NCI-H69 (cell line): ENCODE measurements at regions not wholly inside any gene's neighbourhood (a gene's known extent, or its start where the extent isn't known, plus 50 kb on each side); places are given as distances from the start of the nearest gene placed in this dataset.
A peak's percentile ranks its signal among the peaks of the same experiment; 100 is the strongest.
"Not testable (repeated sequence)": the region's sequence is repeated elsewhere in the genome, so short reads cannot be mapped to it uniquely, and the experiment has no call there.

Source experiments
- DNase-seq: peaks from one replicate; lab custom pipeline; 2025; lab: John Stamatoyannopoulos, UW

- peak; percentile 11 for DNase-seq
Observed at GRCh38 chr10:36448760-36449691, 676.4 kb upstream of the ANKRD30A start.

- peak; percentile 21 for DNase-seq
Observed at GRCh38 chr10:36446881-36447280, 678.5 kb upstream of the ANKRD30A start.

GRCh38 chr10:36443233-36443632 lies 682.2 kb upstream of the ANKRD30A start:
- no peak for DNase-seq

- DNase-seq: no peak
Observed at GRCh38 chr10:36441557-36441956, 683.8 kb upstream of the ANKRD30A start.

- no peak for DNase-seq
Observed at GRCh38 chr10:36440539-36440938, 684.9 kb upstream of the ANKRD30A start.

- no peak for DNase-seq
Observed at GRCh38 chr10:36437367-36437766, 688.0 kb upstream of the ANKRD30A start.

GRCh38 chr10:36428507-36428906 lies 696.9 kb upstream of the ANKRD30A start:
- DNase-seq: no peak

GRCh38 chr10:36425131-36425797 lies 700.1 kb upstream of the ANKRD30A start:
- DNase-seq: no peak

- no peak for DNase-seq
Observed at GRCh38 chr10:36424502-36424901, 700.9 kb upstream of the ANKRD30A start.

- no peak for DNase-seq
Observed at GRCh38 chr10:36423821-36424248, 701.6 kb upstream of the ANKRD30A start.

GRCh38 chr10:36421992-36422391 lies 703.4 kb upstream of the ANKRD30A start:
- no peak for DNase-seq

GRCh38 chr10:36416513-36416912 lies 708.9 kb upstream of the ANKRD30A start:
- DNase-seq: no peak

GRCh38 chr10:36412942-36413341 lies 712.5 kb upstream of the ANKRD30A start:
- DNase-seq: no peak

GRCh38 chr10:36400238-36400637 lies 725.2 kb upstream of the ANKRD30A start:
- not testable (repeated sequence) for DNase-seq

- DNase-seq: no peak
Observed at GRCh38 chr10:36393801-36394200, 731.6 kb upstream of the ANKRD30A start.

- no peak for DNase-seq
Observed at GRCh38 chr10:36391405-36391804, 734.0 kb upstream of the ANKRD30A start.

GRCh38 chr10:36390221-36390620 lies 735.2 kb upstream of the ANKRD30A start:
- no peak for DNase-seq

- no peak for DNase-seq
Observed at GRCh38 chr10:36388166-36388565, 737.2 kb upstream of the ANKRD30A start.

GRCh38 chr10:36385693-36386092 lies 739.7 kb upstream of the ANKRD30A start:
- no peak for DNase-seq

GRCh38 chr10:36383349-36383748 lies 741.3 kb upstream of the FZD8 start:
- DNase-seq: no peak

GRCh38 chr10:36381748-36382147 lies 739.7 kb upstream of the FZD8 start:
- DNase-seq: no peak

- no peak for DNase-seq
Observed at GRCh38 chr10:36380538-36380937, 738.4 kb upstream of the FZD8 start.

GRCh38 chr10:36375107-36375506 lies 733.0 kb upstream of the FZD8 start:
- DNase-seq: no peak
